ENCODE measurements at regions not wholly inside any gene's neighbourhood (a gene's known extent, or its start where the extent isn't known, plus 50 kb on each side); places are given as distances from the start of the nearest gene placed in this dataset.

- no peak for TF ChIP-seq CTCF (conservative IDR thresholded peaks at IDR 0.05; ENCODE audit: low read depth, low read length)
- Histone ChIP-seq H3K4me2 (no peak overlapping the region), H3K9ac (no peak overlapping the region), H4K20me1 (ENCODE audit: insufficient read depth) (no peaks in the 10 kb centered on the region), H3K4me3 (IDR thresholded peaks at IDR 0.05; ENCODE audit: insufficient read depth, low read depth, low read length) (no peak overlapping the region), H3K4me1 (ENCODE audit: low read depth, poor library complexity, severe bottlenecking) (peaks cover 31% of the 10 kb centered on the region), H3K27me3 (ENCODE audit: insufficient read depth, low read depth) (no peaks in the 10 kb centered on the region), H3K79me2 (ENCODE audit: insufficient read depth, low read depth) (no peaks in the 10 kb centered on the region), H3K27ac (no peak overlapping the region), H2AFZ (ENCODE audit: low read depth) (no peak overlapping the region), H3K36me3 (ENCODE audit: insufficient read depth) (no peaks in the 10 kb centered on the region)
Observed at GRCh38 chr11:11777897-11778296, 63.9 kb upstream of the USP47 start.

- Histone ChIP-seq H3K79me2 (ENCODE audit: insufficient read depth, low read depth) (no peaks in the 10 kb centered on the region), H3K36me3 (ENCODE audit: insufficient read depth) (no peaks in the 10 kb centered on the region), H2AFZ (ENCODE audit: low read depth) (no peak overlapping the region), H3K4me2 (no peak overlapping the region), H3K4me3 (IDR thresholded peaks at IDR 0.05; ENCODE audit: insufficient read depth, low read depth, low read length) (no peak overlapping the region), H4K20me1 (ENCODE audit: insufficient read depth) (no peaks in the 10 kb centered on the region), H3K9ac (no peak overlapping the region), H3K4me1 (ENCODE audit: low read depth, poor library complexity, severe bottlenecking) (peaks cover 40% of the 10 kb centered on the region), H3K27ac (no peak overlapping the region), H3K27me3 (ENCODE audit: insufficient read depth, low read depth) (no peaks in the 10 kb centered on the region)
- no peak for TF ChIP-seq CTCF (conservative IDR thresholded peaks at IDR 0.05; ENCODE audit: low read depth, low read length)
Observed at GRCh38 chr11:11776714-11777113, 65.1 kb upstream of the USP47 start.

GRCh38 chr11:11774928-11775327, 66.8 kb upstream of the USP47 start:
- TF ChIP-seq CTCF (conservative IDR thresholded peaks at IDR 0.05; ENCODE audit: low read depth, low read length): no peak
- no peak overlapping the region for H3K9ac ChIP-seq
- H3K4me1 ChIP-seq (ENCODE audit: low read depth, poor library complexity, severe bottlenecking): peaks cover 54% of the 10 kb centered on the region
- H3K79me2 ChIP-seq (ENCODE audit: insufficient read depth, low read depth): no peaks in the 10 kb centered on the region
- H3K4me2 ChIP-seq: no peak overlapping the region; the same call in 1 of the 2 replicates
- no peaks in the 10 kb centered on the region for H3K36me3 ChIP-seq (ENCODE audit: insufficient read depth)
- H4K20me1 ChIP-seq (ENCODE audit: insufficient read depth): no peaks in the 10 kb centered on the region
- H3K27ac ChIP-seq: no peak overlapping the region
- no peaks in the 10 kb centered on the region for H3K27me3 ChIP-seq (ENCODE audit: insufficient read depth, low read depth)
- H2AFZ ChIP-seq (ENCODE audit: low read depth): no peak overlapping the region
- H3K4me3 ChIP-seq (IDR thresholded peaks at IDR 0.05; ENCODE audit: insufficient read depth, low read depth, low read length): no peak overlapping the region

- peak overlapping the region; percentile 62 for H3K27ac ChIP-seq
- H4K20me1 ChIP-seq (ENCODE audit: insufficient read depth): no peaks in the 10 kb centered on the region
- no peaks in the 10 kb centered on the region for H3K79me2 ChIP-seq (ENCODE audit: insufficient read depth, low read depth)
- no peak for TF ChIP-seq CTCF (conservative IDR thresholded peaks at IDR 0.05; ENCODE audit: low read depth, low read length)
- peaks cover 54% of the 10 kb centered on the region for H3K4me1 ChIP-seq (ENCODE audit: low read depth, poor library complexity, severe bottlenecking)
- peak overlapping the region; percentile 14 for H3K4me2 ChIP-seq
- H3K36me3 ChIP-seq (ENCODE audit: insufficient read depth): no peaks in the 10 kb centered on the region
- no peaks in the 10 kb centered on the region for H3K27me3 ChIP-seq (ENCODE audit: insufficient read depth, low read depth)
- no peak overlapping the region for H3K4me3 ChIP-seq (IDR thresholded peaks at IDR 0.05; ENCODE audit: insufficient read depth, low read depth, low read length)
- no peak overlapping the region; the same call in 1 of the 2 replicates for H3K9ac ChIP-seq
- H2AFZ ChIP-seq (ENCODE audit: low read depth): peak overlapping the region; percentile 12; the same call in 1 of the 2 replicates
Observed at GRCh38 chr11:11772865-11773515, 68.8 kb upstream of the USP47 start.
